BLaER1 treated with 17β-estradiol and CSF1 and Interleukin-3, amounts not matched to agents 10 nM and 100 nM (cell line): ENCODE measurements at regions not wholly inside any gene's neighbourhood (a gene's known extent, or its start where the extent isn't known, plus 50 kb on each side); places are given as distances from the start of the nearest gene placed in this dataset.

ENCODE experiments used
- H3K27ac ChIP-seq, 11 experiments: shearing (Covaris generic); formaldehyde crosslinking; 2 replicates each; pipeline ENCODE4 v1.8.1; 2022
- H3K27me3 ChIP-seq, 11 experiments: shearing (Covaris generic); formaldehyde crosslinking; 2 replicates each; pipeline ENCODE4 v1.8.1; 2022
- H3K36me3 ChIP-seq, 11 experiments: shearing (Covaris generic); formaldehyde crosslinking; 2 replicates each; pipeline ENCODE4 v1.8.1; 2022
- H3K4me1 ChIP-seq, 10 experiments: shearing (Covaris generic); formaldehyde crosslinking; 2 replicates each; pipeline ENCODE4 v1.8.1; 2022
- H3K4me2 ChIP-seq, 11 experiments: shearing (Covaris generic); formaldehyde crosslinking; 2 replicates each; pipeline ENCODE4 v1.8.1; 2022
- H3K4me3 ChIP-seq, 10 experiments: shearing (Covaris generic); formaldehyde crosslinking; 2 replicates each; pipeline ENCODE4 v1.8.1; 2022
- H3K9ac ChIP-seq, 11 experiments: shearing (Covaris generic); formaldehyde crosslinking; 2 replicates each; pipeline ENCODE4 v1.8.1; 2022
- H3K9me3 ChIP-seq, 11 experiments: shearing (Covaris generic); formaldehyde crosslinking; replicated peaks in 1 of 11; 2 replicates each; pipeline ENCODE4 v1.8.1; 2022
- H4K20me1 ChIP-seq, 11 experiments: shearing (Covaris generic); formaldehyde crosslinking; 2 replicates each; pipeline ENCODE4 v1.8.1; 2022
- Cebpa-rat ChIP-seq, 11 experiments: shearing (Covaris generic); IDR thresholded peaks; 2 replicates each; pipeline ENCODE4 v1.8.1; 2022

DNA sequence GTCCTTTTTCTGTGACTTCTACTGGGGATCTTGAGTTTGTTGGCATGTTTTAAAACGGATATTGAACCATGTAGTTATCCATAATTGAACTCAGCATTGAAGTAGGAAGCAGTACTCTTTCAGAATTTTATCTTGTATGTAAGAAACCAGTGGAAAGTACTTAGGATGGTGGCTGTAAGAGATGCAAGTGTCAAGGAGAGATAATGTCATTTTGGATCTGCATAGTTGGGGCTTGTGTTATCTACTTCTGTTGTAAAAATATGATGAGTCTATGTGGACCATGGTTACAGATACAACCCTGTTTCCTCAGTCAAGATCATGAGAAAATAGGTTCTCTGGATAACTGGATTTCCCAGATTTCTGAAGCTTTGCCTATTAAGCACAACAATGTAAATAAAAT lies 113.7 kb downstream of the NAB1 start:
- Histone ChIP-seq H3K36me3 (no peaks in the 10 kb centered on the region), H3K9me3 (peaks cover 4 to 21% (median 13%) of the 10 kb centered on the region in 11 experiments; a peak in 16 of 22 replicates)

DNA sequence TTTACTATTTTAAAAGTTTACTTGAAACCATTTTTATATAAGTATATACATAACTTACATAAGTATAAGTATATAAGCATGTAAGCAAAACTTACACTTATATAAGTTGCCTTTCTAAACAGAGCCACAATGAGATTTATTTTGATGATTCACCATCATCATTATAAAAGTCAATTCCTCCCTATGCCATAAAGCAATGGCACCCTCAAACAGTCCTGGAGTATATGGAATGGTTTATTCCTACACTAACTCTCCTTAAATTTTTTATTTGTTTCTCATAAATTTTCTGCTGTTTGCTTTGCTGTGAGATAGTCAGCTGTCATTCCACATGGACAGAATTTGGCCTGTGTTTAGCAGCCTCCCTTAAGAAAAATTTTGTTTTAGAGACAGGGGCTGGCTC lies 114.2 kb downstream of the NAB1 start:
- no peaks in the 10 kb centered on the region for H3K27me3 ChIP-seq
- peaks cover 4 to 21% (median 13%) of the 10 kb centered on the region in 11 experiments; a peak in 16 of 22 replicates for H3K9me3 ChIP-seq
- no peak overlapping the region for H3K4me3 ChIP-seq
- H4K20me1 ChIP-seq = no peaks in the 10 kb centered on the region
- H3K4me2 ChIP-seq = no peak overlapping the region
- no peak overlapping the region for H3K9ac ChIP-seq
- H3K4me1 ChIP-seq = peaks cover 0 to 26% (median 0%) of the 10 kb centered on the region in 10 experiments; a peak in 7 of 20 replicates
- no peaks in the 10 kb centered on the region for H3K36me3 ChIP-seq
- TF ChIP-seq Cebpa-rat (IDR thresholded peaks at IDR 0.05) = no peak
- no peak overlapping the region for H3K27ac ChIP-seq

More for the DNA sequence above, 113.7 kb downstream of the NAB1 start:
- H3K27ac ChIP-seq = no peak overlapping the region
- no peak overlapping the region for H3K4me2 ChIP-seq
- no peaks in the 10 kb centered on the region for H4K20me1 ChIP-seq
- H3K4me1 ChIP-seq = peaks cover 0 to 26% (median 0%) of the 10 kb centered on the region in 10 experiments; a peak in 7 of 20 replicates
- H3K4me3 ChIP-seq = no peak overlapping the region
- no peaks in the 10 kb centered on the region for H3K27me3 ChIP-seq
- TF ChIP-seq Cebpa-rat (IDR thresholded peaks at IDR 0.05) = no peak
- H3K9ac ChIP-seq = no peak overlapping the region

- Histone ChIP-seq H3K4me2 (no peak overlapping the region), H3K27ac (no peak overlapping the region), H3K9me3 (peaks cover 4 to 21% (median 13%) of the 10 kb centered on the region in 11 experiments; a peak in 16 of 22 replicates), H3K4me1 (peaks cover 0 to 21% (median 0%) of the 10 kb centered on the region in 10 experiments; a peak in 7 of 20 replicates), H3K4me3 (no peak overlapping the region), H3K27me3 (no peaks in the 10 kb centered on the region), H3K9ac (no peak overlapping the region), H4K20me1 (no peaks in the 10 kb centered on the region), H3K36me3 (no peaks in the 10 kb centered on the region)
- no peak for TF ChIP-seq Cebpa-rat (IDR thresholded peaks at IDR 0.05)
These were observed 115.1 kb downstream of the NAB1 start for GRCh38 chr2:190763901-190764514.

GRCh38 chr2:190765386-190766173 lies 115.0 kb upstream of the GLS start:
- Histone ChIP-seq H3K27ac (no peak overlapping the region), H3K4me2 (no peak overlapping the region), H3K36me3 (no peaks in the 10 kb centered on the region), H3K4me3 (no peak overlapping the region), H3K4me1 (peaks cover 0 to 8% (median 0%) of the 10 kb centered on the region in 10 experiments; a peak in 2 of 20 replicates), H3K27me3 (no peaks in the 10 kb centered on the region), H4K20me1 (no peaks in the 10 kb centered on the region), H3K9ac (no peak overlapping the region), H3K9me3 (peaks cover 4 to 14% (median 8%) of the 10 kb centered on the region in 11 experiments; a peak in 16 of 22 replicates)
- no peak for TF ChIP-seq Cebpa-rat (IDR thresholded peaks at IDR 0.05)

- H3K36me3 ChIP-seq = no peaks in the 10 kb centered on the region
- no peak for TF ChIP-seq Cebpa-rat (IDR thresholded peaks at IDR 0.05)
- H3K4me2 ChIP-seq = no peak overlapping the region; a peak in 1 of 22 replicates
- H3K9ac ChIP-seq = no peak overlapping the region
- no peaks in the 10 kb centered on the region for H4K20me1 ChIP-seq
- H3K27me3 ChIP-seq = no peaks in the 10 kb centered on the region
- peaks cover 0 to 8% (median 2%) of the 10 kb centered on the region in 11 experiments; a peak in 11 of 22 replicates for H3K9me3 ChIP-seq
- peaks cover 0 to 8% (median 0%) of the 10 kb centered on the region in 10 experiments; a peak in 2 of 20 replicates for H3K4me1 ChIP-seq
- no peak overlapping the region for H3K4me3 ChIP-seq
- no peak overlapping the region for H3K27ac ChIP-seq
These were observed 114.4 kb upstream of the GLS start for GRCh38 chr2:190766174-190766572.

DNA sequence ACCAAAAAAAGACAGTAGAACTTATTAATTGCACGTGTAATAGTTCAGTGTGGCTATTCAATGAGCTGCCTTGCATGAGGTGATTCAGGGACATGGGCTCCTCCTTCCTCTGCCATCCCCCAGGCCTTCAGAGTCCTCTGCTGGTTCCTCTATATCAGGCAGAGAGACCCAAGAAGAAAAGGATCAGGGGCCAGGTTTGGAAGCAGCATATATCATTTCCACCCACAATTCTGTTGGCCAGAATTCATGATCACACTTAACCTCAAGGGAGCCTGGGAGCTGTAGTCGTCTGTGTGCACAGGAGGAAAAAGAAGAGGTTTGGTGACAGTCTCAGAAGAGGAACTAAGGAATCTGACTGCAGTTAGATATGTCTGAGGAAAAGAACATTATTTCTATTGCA lies 114.0 kb upstream of the GLS start:
- Histone ChIP-seq H3K4me1 (peaks cover 0 to 8% (median 0%) of the 10 kb centered on the region in 10 experiments; a peak in 2 of 20 replicates), H3K4me3 (no peak overlapping the region), H3K4me2 (peak overlapping the region in 2 of 11 experiments; percentile 2 to 24; a peak in 1 of 22 replicates), H3K9me3 (peaks cover 0 to 3% (median 0%) of the 10 kb centered on the region in 11 experiments; a peak in 3 of 22 replicates), H3K9ac (no peak overlapping the region), H3K36me3 (no peaks in the 10 kb centered on the region), H4K20me1 (no peaks in the 10 kb centered on the region), H3K27me3 (no peaks in the 10 kb centered on the region), H3K27ac (no peak overlapping the region)
- TF ChIP-seq Cebpa-rat (IDR thresholded peaks at IDR 0.05) = no peak

DNA sequence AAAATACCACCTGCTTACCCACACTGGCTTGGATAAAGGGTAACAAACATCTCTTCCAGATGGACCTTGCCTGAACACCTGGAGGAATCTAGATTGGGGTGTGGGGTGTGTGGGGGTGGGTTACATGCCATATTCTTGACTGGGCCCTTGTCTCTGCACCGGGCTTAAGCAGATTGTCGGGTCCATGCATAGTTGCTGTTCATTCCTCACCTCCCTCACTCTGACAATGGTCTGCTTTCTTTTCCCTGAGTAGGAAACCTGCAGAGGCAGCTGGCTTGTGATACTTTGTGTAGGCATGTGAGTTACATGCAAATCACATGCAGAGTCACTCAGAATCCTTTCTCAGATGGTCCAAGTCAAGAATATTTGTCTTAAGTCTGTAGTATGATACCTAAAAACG lies 112.8 kb upstream of the GLS start:
- TF ChIP-seq Cebpa-rat (IDR thresholded peaks at IDR 0.05) = no peak

GRCh38 chr2:190769258-190769657 lies 111.4 kb upstream of the GLS start:
- H3K4me1 ChIP-seq = peaks cover 0 to 8% (median 0%) of the 10 kb centered on the region in 10 experiments; a peak in 2 of 20 replicates
- no peak overlapping the region for H3K9ac ChIP-seq
- H3K27ac ChIP-seq = no peak overlapping the region
- no peaks in the 10 kb centered on the region for H4K20me1 ChIP-seq
- H3K4me3 ChIP-seq = no peak overlapping the region
- H3K36me3 ChIP-seq = no peaks in the 10 kb centered on the region
- H3K27me3 ChIP-seq = no peaks in the 10 kb centered on the region
- H3K4me2 ChIP-seq = no peak overlapping the region
- H3K9me3 ChIP-seq = no peaks in the 10 kb centered on the region; a peak in 1 of 22 replicates
- TF ChIP-seq Cebpa-rat (IDR thresholded peaks at IDR 0.05) = no peak

More for the DNA sequence above, 112.8 kb upstream of the GLS start:
- H3K36me3 ChIP-seq = no peaks in the 10 kb centered on the region
- no peak overlapping the region for H3K4me3 ChIP-seq
- H3K9me3 ChIP-seq = no peaks in the 10 kb centered on the region
- no peak overlapping the region for H3K4me2 ChIP-seq
- H3K27ac ChIP-seq = no peak overlapping the region
- H3K9ac ChIP-seq = no peak overlapping the region
- peaks cover 0 to 8% (median 0%) of the 10 kb centered on the region in 10 experiments; a peak in 2 of 20 replicates for H3K4me1 ChIP-seq
- no peaks in the 10 kb centered on the region for H4K20me1 ChIP-seq
- no peaks in the 10 kb centered on the region for H3K27me3 ChIP-seq

GRCh38 chr2:190771726-190772125 lies 108.9 kb upstream of the GLS start:
- no peak overlapping the region for H3K4me2 ChIP-seq
- no peaks in the 10 kb centered on the region for H3K36me3 ChIP-seq
- H3K27ac ChIP-seq = no peak overlapping the region
- H4K20me1 ChIP-seq = no peaks in the 10 kb centered on the region
- peaks cover 0 to 3% (median 0%) of the 10 kb centered on the region in 11 experiments; a peak in 1 of 22 replicates for H3K9me3 ChIP-seq
- H3K4me3 ChIP-seq = no peak overlapping the region
- H3K9ac ChIP-seq = no peak overlapping the region
- no peaks in the 10 kb centered on the region for H3K27me3 ChIP-seq
- peaks cover 0 to 5% (median 0%) of the 10 kb centered on the region in 10 experiments; a peak in 1 of 20 replicates for H3K4me1 ChIP-seq
- TF ChIP-seq Cebpa-rat (IDR thresholded peaks at IDR 0.05) = no peak
